Gastroesophageal sphincter (tissue), 3 donors: ENCODE measurements at regions not wholly inside any gene's neighbourhood (a gene's known extent, or its start where the extent isn't known, plus 50 kb on each side); places are given as distances from the start of the nearest gene placed in this dataset.

Source experiments
- POLR2A ChIP-seq, 2 donors: fragments of 450-650 bp; IDR thresholded peaks; one replicate each; pipeline ENCODE4 v1.6.1; 2017; ENCODE audit warnings: antibody characterized with exemption in 2 of 2, mild to moderate bottlenecking in 2 of 2, moderate library complexity in 1 of 2
- TF ChIP-seq, protein P1 (sequence below), 4 experiments: fragments of 200-600 bp in 2 of 4; fragments of 450-650 bp in 2 of 4; sonication (generic) in 1 of 4; IDR thresholded peaks; one replicate each; pipeline ENCODE4 v1.5.1; 2017 to 2019; ENCODE audit warnings: antibody characterized with exemption in 4 of 4, mild to moderate bottlenecking in 2 of 4, moderate library complexity in 2 of 4

GRCh38 chr9:82567953-82568352 lies 495.0 kb downstream of the RASEF start:
- TF ChIP-seq, protein P1, sequence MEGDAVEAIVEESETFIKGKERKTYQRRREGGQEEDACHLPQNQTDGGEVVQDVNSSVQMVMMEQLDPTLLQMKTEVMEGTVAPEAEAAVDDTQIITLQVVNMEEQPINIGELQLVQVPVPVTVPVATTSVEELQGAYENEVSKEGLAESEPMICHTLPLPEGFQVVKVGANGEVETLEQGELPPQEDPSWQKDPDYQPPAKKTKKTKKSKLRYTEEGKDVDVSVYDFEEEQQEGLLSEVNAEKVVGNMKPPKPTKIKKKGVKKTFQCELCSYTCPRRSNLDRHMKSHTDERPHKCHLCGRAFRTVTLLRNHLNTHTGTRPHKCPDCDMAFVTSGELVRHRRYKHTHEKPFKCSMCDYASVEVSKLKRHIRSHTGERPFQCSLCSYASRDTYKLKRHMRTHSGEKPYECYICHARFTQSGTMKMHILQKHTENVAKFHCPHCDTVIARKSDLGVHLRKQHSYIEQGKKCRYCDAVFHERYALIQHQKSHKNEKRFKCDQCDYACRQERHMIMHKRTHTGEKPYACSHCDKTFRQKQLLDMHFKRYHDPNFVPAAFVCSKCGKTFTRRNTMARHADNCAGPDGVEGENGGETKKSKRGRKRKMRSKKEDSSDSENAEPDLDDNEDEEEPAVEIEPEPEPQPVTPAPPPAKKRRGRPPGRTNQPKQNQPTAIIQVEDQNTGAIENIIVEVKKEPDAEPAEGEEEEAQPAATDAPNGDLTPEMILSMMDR (IDR thresholded peaks at IDR 0.05): no peak
- TF ChIP-seq POLR2A (IDR thresholded peaks at IDR 0.05): no peak
